ENCODE measurements at regions not wholly inside any gene's neighbourhood (a gene's known extent, or its start where the extent isn't known, plus 50 kb on each side); places are given as distances from the start of the nearest gene placed in this dataset.

DNA sequence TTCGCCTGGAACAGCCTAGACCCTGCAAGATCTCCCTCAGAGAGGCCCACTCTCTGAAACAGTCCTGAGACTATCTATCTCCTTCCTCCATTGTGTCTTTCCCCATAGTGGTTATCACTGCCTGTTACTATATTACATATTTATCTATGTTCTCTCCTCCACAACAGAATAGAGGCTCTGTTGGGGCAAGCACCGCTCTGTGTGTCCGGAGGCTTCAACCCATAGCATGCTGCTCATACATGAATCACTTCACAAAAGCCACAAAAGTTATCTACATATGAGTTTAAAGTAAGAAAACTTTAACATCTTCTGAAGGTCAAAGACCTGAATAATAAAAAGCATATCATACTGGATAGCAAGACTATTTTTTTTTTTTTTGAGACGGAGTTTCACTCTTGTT lies 242.1 kb upstream of the HS6ST1 start:
- TF ChIP-seq, protein P1, sequence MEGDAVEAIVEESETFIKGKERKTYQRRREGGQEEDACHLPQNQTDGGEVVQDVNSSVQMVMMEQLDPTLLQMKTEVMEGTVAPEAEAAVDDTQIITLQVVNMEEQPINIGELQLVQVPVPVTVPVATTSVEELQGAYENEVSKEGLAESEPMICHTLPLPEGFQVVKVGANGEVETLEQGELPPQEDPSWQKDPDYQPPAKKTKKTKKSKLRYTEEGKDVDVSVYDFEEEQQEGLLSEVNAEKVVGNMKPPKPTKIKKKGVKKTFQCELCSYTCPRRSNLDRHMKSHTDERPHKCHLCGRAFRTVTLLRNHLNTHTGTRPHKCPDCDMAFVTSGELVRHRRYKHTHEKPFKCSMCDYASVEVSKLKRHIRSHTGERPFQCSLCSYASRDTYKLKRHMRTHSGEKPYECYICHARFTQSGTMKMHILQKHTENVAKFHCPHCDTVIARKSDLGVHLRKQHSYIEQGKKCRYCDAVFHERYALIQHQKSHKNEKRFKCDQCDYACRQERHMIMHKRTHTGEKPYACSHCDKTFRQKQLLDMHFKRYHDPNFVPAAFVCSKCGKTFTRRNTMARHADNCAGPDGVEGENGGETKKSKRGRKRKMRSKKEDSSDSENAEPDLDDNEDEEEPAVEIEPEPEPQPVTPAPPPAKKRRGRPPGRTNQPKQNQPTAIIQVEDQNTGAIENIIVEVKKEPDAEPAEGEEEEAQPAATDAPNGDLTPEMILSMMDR (IDR thresholded peaks at IDR 0.05; ENCODE audit: low read depth, low read length), result no peak
- TF ChIP-seq EZH2phosphoT487 (IDR thresholded peaks at IDR 0.05; ENCODE audit: low read depth), result no peak
